ENCODE measurements at regions not wholly inside any gene's neighbourhood (a gene's known extent, or its start where the extent isn't known, plus 50 kb on each side); places are given as distances from the start of the nearest gene placed in this dataset.
A peak's percentile ranks its signal among the peaks of the same experiment; 100 is the strongest.

- DNase-seq (no peak), ATAC-seq (replicated peaks) (no peak)
- Mint-ChIP-seq H3K9me3 (peaks cover 0 to 8% of the 10 kb centered on the region in 2 donors), H3K27me3 (no peaks in the 10 kb centered on the region), H3K4me1 (ENCODE audit: low read depth in 2 of 2) (no peaks in the 10 kb centered on the region), H3K27ac (no peak overlapping the region), H3K4me3 (no peak overlapping the region), H3K36me3 (ENCODE audit: insufficient read depth) (no peaks in the 10 kb centered on the region)
These were observed 230.8 kb upstream of the PIK3C3 start for GRCh38 chr18:41724195-41724594.

GRCh38 chr18:41721103-41721790 lies 233.8 kb upstream of the PIK3C3 start:
- Mint-ChIP-seq H3K9me3 (peaks cover 0 to 10% of the 10 kb centered on the region in 2 donors), H3K4me1 (ENCODE audit: low read depth in 2 of 2) (no peaks in the 10 kb centered on the region), H3K4me3 (no peak overlapping the region), H3K36me3 (ENCODE audit: insufficient read depth) (no peaks in the 10 kb centered on the region), H3K27me3 (no peaks in the 10 kb centered on the region), H3K27ac (no peak overlapping the region)
- no peak for DNase-seq
- no peak for ATAC-seq (replicated peaks)

GRCh38 chr18:41720226-41720625 lies 234.8 kb upstream of the PIK3C3 start:
- H3K27me3 Mint-ChIP-seq = no peaks in the 10 kb centered on the region
- H3K4me3 Mint-ChIP-seq = no peak overlapping the region
- no peak overlapping the region for H3K27ac Mint-ChIP-seq
- no peak for DNase-seq
- ATAC-seq (replicated peaks) = no peak
- peaks cover 9 to 15% of the 10 kb centered on the region in 2 donors for H3K9me3 Mint-ChIP-seq
- no peaks in the 10 kb centered on the region for H3K36me3 Mint-ChIP-seq (ENCODE audit: insufficient read depth)
- no peaks in the 10 kb centered on the region for H3K4me1 Mint-ChIP-seq (ENCODE audit: low read depth in 2 of 2)

- DNase-seq = no peak
- H3K27me3 Mint-ChIP-seq = no peaks in the 10 kb centered on the region
These were observed 235.2 kb upstream of the PIK3C3 start for GRCh38 chr18:41719808-41720207.

GRCh38 chr18:41714872-41715271 lies 240.2 kb upstream of the PIK3C3 start:
- Mint-ChIP-seq H3K36me3 (ENCODE audit: insufficient read depth) (no peaks in the 10 kb centered on the region), H3K9me3 (peaks cover 9% of the 10 kb centered on the region in 2 donors), H3K4me3 (no peak overlapping the region), H3K27me3 (no peaks in the 10 kb centered on the region), H3K4me1 (ENCODE audit: low read depth in 2 of 2) (no peaks in the 10 kb centered on the region), H3K27ac (no peak overlapping the region)
- DNase-seq = no peak
- ATAC-seq (replicated peaks) = no peak

More at GRCh38 chr18:41719808-41720207, 235.2 kb upstream of the PIK3C3 start:
- Mint-ChIP-seq H3K36me3 (ENCODE audit: insufficient read depth) (no peaks in the 10 kb centered on the region), H3K9me3 (peaks cover 9 to 15% of the 10 kb centered on the region in 2 donors), H3K4me1 (ENCODE audit: low read depth in 2 of 2) (no peaks in the 10 kb centered on the region), H3K4me3 (no peak overlapping the region), H3K27ac (no peak overlapping the region)
- ATAC-seq (replicated peaks) = no peak

GRCh38 chr18:41713969-41714825 lies 240.8 kb upstream of the PIK3C3 start:
- Mint-ChIP-seq H3K4me3 (no peak overlapping the region), H3K4me1 (ENCODE audit: low read depth in 2 of 2) (no peaks in the 10 kb centered on the region), H3K36me3 (ENCODE audit: insufficient read depth) (no peaks in the 10 kb centered on the region), H3K27ac (no peak overlapping the region), H3K9me3 (peaks cover 7 to 9% of the 10 kb centered on the region in 2 donors), H3K27me3 (no peaks in the 10 kb centered on the region)
- no peak for ATAC-seq (replicated peaks)
- DNase-seq = no peak

- Mint-ChIP-seq H3K27ac (no peak overlapping the region), H3K4me1 (ENCODE audit: low read depth in 2 of 2) (no peaks in the 10 kb centered on the region), H3K27me3 (no peaks in the 10 kb centered on the region), H3K36me3 (ENCODE audit: insufficient read depth) (no peaks in the 10 kb centered on the region), H3K4me3 (no peak overlapping the region), H3K9me3 (peaks cover 4 to 15% of the 10 kb centered on the region in 2 donors)
- ATAC-seq (replicated peaks) (no peak), DNase-seq (no peak)
These were observed 248.7 kb upstream of the PIK3C3 start for GRCh38 chr18:41706301-41706700.

GRCh38 chr18:41703744-41704530 lies 251.1 kb upstream of the PIK3C3 start:
- Mint-ChIP-seq H3K4me3 (no peak overlapping the region), H3K27me3 (no peaks in the 10 kb centered on the region), H3K4me1 (ENCODE audit: low read depth in 2 of 2) (no peaks in the 10 kb centered on the region), H3K36me3 (ENCODE audit: insufficient read depth) (no peaks in the 10 kb centered on the region), H3K27ac (no peak overlapping the region), H3K9me3 (peaks cover 5 to 15% of the 10 kb centered on the region in 2 donors)
- DNase-seq (no peak), ATAC-seq (replicated peaks) (no peak)

- Mint-ChIP-seq H3K9me3 (peaks cover 8% of the 10 kb centered on the region in 2 donors), H3K4me3 (no peak overlapping the region), H3K36me3 (ENCODE audit: insufficient read depth) (no peaks in the 10 kb centered on the region), H3K27ac (no peak overlapping the region), H3K27me3 (no peaks in the 10 kb centered on the region), H3K4me1 (ENCODE audit: low read depth in 2 of 2) (peaks cover 0 to 6% of the 10 kb centered on the region in 2 donors)
- ATAC-seq (replicated peaks) (no peak), DNase-seq (no peak)
These were observed 254.6 kb upstream of the PIK3C3 start for GRCh38 chr18:41700416-41700815.

- peak overlapping the region; percentile 20 to 44 for H3K4me3 Mint-ChIP-seq
- H3K27me3 Mint-ChIP-seq = no peaks in the 10 kb centered on the region
- no peak overlapping the region for H3K27ac Mint-ChIP-seq
- H3K9me3 Mint-ChIP-seq = peaks cover 0 to 4% of the 10 kb centered on the region in 2 donors
- ATAC-seq (replicated peaks) = no peak
- DNase-seq = no peak
- H3K36me3 Mint-ChIP-seq (ENCODE audit: insufficient read depth) = no peaks in the 10 kb centered on the region
- H3K4me1 Mint-ChIP-seq (ENCODE audit: low read depth in 2 of 2) = peaks cover 0 to 6% of the 10 kb centered on the region in 2 donors
These were observed 259.6 kb upstream of the PIK3C3 start for GRCh38 chr18:41695441-41695840.

- DNase-seq = no peak
- Mint-ChIP-seq H3K9me3 (peaks cover 0 to 6% of the 10 kb centered on the region in 2 donors), H3K4me1 (ENCODE audit: low read depth in 2 of 2) (peaks cover 0 to 6% of the 10 kb centered on the region in 2 donors), H3K4me3 (no peak overlapping the region), H3K36me3 (ENCODE audit: insufficient read depth) (no peaks in the 10 kb centered on the region), H3K27me3 (no peaks in the 10 kb centered on the region), H3K27ac (no peak overlapping the region)
- no peak for ATAC-seq (replicated peaks)
These were observed 262.0 kb upstream of the PIK3C3 start for GRCh38 chr18:41693008-41693407.

GRCh38 chr18:41690332-41691127 lies 264.5 kb upstream of the PIK3C3 start:
- Mint-ChIP-seq H3K4me1 (ENCODE audit: low read depth in 2 of 2) (peaks cover 0 to under 1% of the 10 kb centered on the region in 2 donors), H3K27me3 (no peaks in the 10 kb centered on the region), H3K9me3 (peaks cover 0 to 4% of the 10 kb centered on the region in 2 donors), H3K36me3 (ENCODE audit: insufficient read depth) (no peaks in the 10 kb centered on the region), H3K4me3 (no peak overlapping the region), H3K27ac (no peak overlapping the region)
- ATAC-seq (replicated peaks) = no peak
- no peak for DNase-seq

- no peak overlapping the region for H3K4me3 Mint-ChIP-seq
- ATAC-seq (replicated peaks) (no peak), DNase-seq (no peak)
- H3K27ac Mint-ChIP-seq = no peak overlapping the region
- no peaks in the 10 kb centered on the region for H3K27me3 Mint-ChIP-seq
- H3K36me3 Mint-ChIP-seq (ENCODE audit: insufficient read depth) = no peaks in the 10 kb centered on the region
- H3K4me1 Mint-ChIP-seq (ENCODE audit: low read depth in 2 of 2) = no peaks in the 10 kb centered on the region
- H3K9me3 Mint-ChIP-seq = peaks cover 5% of the 10 kb centered on the region in 2 donors
These were observed 267.9 kb upstream of the PIK3C3 start for GRCh38 chr18:41687138-41687537.
